OCI-LY7 (cell line): ENCODE measurements at regions not wholly inside any gene's neighbourhood (a gene's known extent, or its start where the extent isn't known, plus 50 kb on each side); places are given as distances from the start of the nearest gene placed in this dataset.
A peak's percentile ranks its signal among the peaks of the same experiment; 100 is the strongest.

Experiments used
- BruUV-seq: library from RNA; stranded (reverse); fragments of 400-500 nt; replicated peaks from 2 replicates; lab custom pipeline; 2021; lab: Mats Ljungman, UMichigan
- CTCF ChIA-PET: fragments of 300-600 bp; sonication (Branson Sonifier 250); formaldehyde crosslinking; loops from one replicate; lab custom pipeline; 2022; ENCODE audit warnings: antibody characterized with exemption; ENCODE audit not compliant: unreplicated experiment; lab: Charles Lee
- POLR2A ChIA-PET: fragments of 300-600 bp; sonication (Branson Sonifier 250); formaldehyde crosslinking; loops from one replicate; lab custom pipeline; 2022; ENCODE audit warnings: antibody characterized with exemption; lab: Charles Lee
- DNase-seq: peaks from one replicate; pipeline ENCODE4 v3.0.0-alpha.2; 2015; ENCODE audit warnings: low spot score
- H2AFZ ChIP-seq: fragments of 200-600 bp; sonication (generic), shearing (Covaris generic); 2 replicates; pipeline ENCODE4 v1.6.1; 2014; ENCODE audit warnings: mild to moderate bottlenecking, antibody characterized with exemption, low read length, moderate library complexity
- H3K27ac ChIP-seq: fragments of 200-600 bp; sonication (generic); 2 replicates; pipeline ENCODE4 v1.5.1; 2014; ENCODE audit warnings: mixed run types, low read depth, mild to moderate bottlenecking, moderate library complexity, low read length, inconsistent platforms; ENCODE audit not compliant: poor library complexity, severe bottlenecking
- H3K36me3 ChIP-seq: fragments of 200-600 bp; sonication (generic); 2 replicates; pipeline ENCODE4 v1.6.1; 2014; ENCODE audit warnings: mild to moderate bottlenecking, antibody characterized with exemption, low read length, moderate library complexity, mixed read lengths; ENCODE audit not compliant: insufficient read depth
- H3K4me1 ChIP-seq: fragments of 200-600 bp; sonication (generic); 2 replicates; pipeline ENCODE4 v1.5.1; 2014; ENCODE audit warnings: mild to moderate bottlenecking, low read length; ENCODE audit not compliant: insufficient read depth, poor library complexity, severe bottlenecking
- H3K4me2 ChIP-seq: fragments of 200-600 bp; sonication (generic); 2 replicates; pipeline ENCODE4 v1.6.1; 2014; ENCODE audit warnings: mild to moderate bottlenecking, low read length
- H3K4me3 ChIP-seq: fragments of 200-600 bp; sonication (generic); 2 replicates; pipeline ENCODE4 v1.5.1; 2014; ENCODE audit warnings: mild to moderate bottlenecking, low read depth, low read length; ENCODE audit not compliant: poor library complexity, severe bottlenecking
- H3K79me2 ChIP-seq: fragments of 200-600 bp; sonication (generic); 2 replicates; pipeline ENCODE4 v1.6.1; 2016; ENCODE audit warnings: low read depth, mild to moderate bottlenecking, low read length, moderate library complexity, mixed read lengths; ENCODE audit not compliant: insufficient read depth
- H3K9me2 ChIP-seq: fragments of 200-600 bp; sonication (generic); 2 replicates; pipeline ENCODE4 v1.6.1; 2016; ENCODE audit warnings: mild to moderate bottlenecking, low read length, mixed read lengths; ENCODE audit not compliant: insufficient read depth
- H3K9me3 ChIP-seq: fragments of 200-600 bp; sonication (generic); 2 replicates; pipeline ENCODE4 v1.6.1; 2014; ENCODE audit warnings: mild to moderate bottlenecking, mixed run types, low read length, mixed read lengths
- H4K20me1 ChIP-seq: fragments of 200-600 bp; sonication (generic); 2 replicates; pipeline ENCODE4 v1.6.1; 2014; ENCODE audit warnings: mild to moderate bottlenecking, antibody characterized with exemption, low read length, moderate library complexity, mixed read lengths; ENCODE audit not compliant: insufficient read depth
- CTCF ChIP-seq: fragments of 200-600 bp; sonication (generic); conservative IDR thresholded peaks from 2 replicates; pipeline ENCODE4 v1.5.1; 2014; ENCODE audit warnings: mild to moderate bottlenecking, antibody characterized with exemption, low read length, moderate library complexity, mixed read lengths
- EZH2phosphoT487 ChIP-seq: fragments of 200-600 bp; sonication (generic); IDR thresholded peaks from 2 replicates; pipeline ENCODE4 v1.6.1; 2018; ENCODE audit warnings: low read depth, borderline replicate concordance, mild to moderate bottlenecking, mixed run types, antibody characterized with exemption, low read length, moderate library complexity, mixed read lengths
- intact Hi-C: fragments of 100-400 bp; cut with micrococcal nuclease; formaldehyde crosslinking; loops from one replicate; pipeline ENCODE4 v1.10.0; 2022; ENCODE audit not compliant: unreplicated experiment

GRCh38 chr3:163916596-163917560 is 1161.4 kb downstream of the SI start:
- H3K4me1 ChIP-seq = no peaks in the 10 kb centered on the region
- H2AFZ ChIP-seq = no peak overlapping the region
- no peaks in the 10 kb centered on the region for H3K36me3 ChIP-seq
- H3K9me2 ChIP-seq = no peaks in the 10 kb centered on the region
- no peak overlapping the region for H3K4me2 ChIP-seq
- no peaks in the 10 kb centered on the region for H3K79me2 ChIP-seq
- intact Hi-C loops = loop anchor here (5.0 to 10.0 kb wide), 2 partner anchors 35 to 1268 kb away; no protein-coding TSS in a partner anchor
- no peak overlapping the region for H3K4me3 ChIP-seq
- no peaks in the 10 kb centered on the region for H3K9me3 ChIP-seq
- peak; percentile 33 for DNase-seq
- TF ChIP-seq EZH2phosphoT487 = no peak
- peak; percentile 74 for TF ChIP-seq CTCF
- no peaks in the 10 kb centered on the region for H4K20me1 ChIP-seq
- BruUV-seq = no TSS peak
- POLR2A ChIA-PET = no interaction called here
- CTCF ChIA-PET = no interaction called here
- no peak overlapping the region for H3K27ac ChIP-seq

- BruUV-seq = no TSS peak
- no peak for DNase-seq
- H3K9me2 ChIP-seq = no peaks in the 10 kb centered on the region
- ChIA-PET CTCF (no interaction called here), POLR2A (no interaction called here)
- H3K27ac ChIP-seq = no peak overlapping the region
- no peaks in the 10 kb centered on the region for H4K20me1 ChIP-seq
- no peak overlapping the region for H3K4me3 ChIP-seq
- H2AFZ ChIP-seq = no peak overlapping the region
- intact Hi-C loops = loop anchor here (5.0 to 10.0 kb wide), 2 partner anchors 37 to 1270 kb away; no protein-coding TSS in a partner anchor
- no peak for TF ChIP-seq CTCF
- TF ChIP-seq EZH2phosphoT487 = no peak
- no peaks in the 10 kb centered on the region for H3K9me3 ChIP-seq
- no peaks in the 10 kb centered on the region for H3K79me2 ChIP-seq
- no peaks in the 10 kb centered on the region for H3K36me3 ChIP-seq
- no peaks in the 10 kb centered on the region for H3K4me1 ChIP-seq
- H3K4me2 ChIP-seq = no peak overlapping the region
Observed at GRCh38 chr3:163915280-163915679, 1163.0 kb downstream of the SI start.

- no peak for DNase-seq
- ChIA-PET POLR2A (no interaction called here), CTCF (no interaction called here)
- H3K9me2 ChIP-seq = no peaks in the 10 kb centered on the region
- H3K4me1 ChIP-seq = no peaks in the 10 kb centered on the region
- H3K9me3 ChIP-seq = no peaks in the 10 kb centered on the region
- intact Hi-C loops = loop anchor here (10.0 kb wide), 1 partner anchor 1270 kb away; no protein-coding TSS in a partner anchor
- no peaks in the 10 kb centered on the region for H4K20me1 ChIP-seq
- H3K79me2 ChIP-seq = no peaks in the 10 kb centered on the region
- BruUV-seq = no TSS peak
- H2AFZ ChIP-seq = peak overlapping the region; percentile 9; the same call in 1 of the 2 replicates
- no peak overlapping the region for H3K27ac ChIP-seq
- H3K36me3 ChIP-seq = no peaks in the 10 kb centered on the region
- H3K4me3 ChIP-seq = no peak overlapping the region
- TF ChIP-seq CTCF = no peak
- no peak for TF ChIP-seq EZH2phosphoT487
- no peak overlapping the region for H3K4me2 ChIP-seq
Observed at GRCh38 chr3:163914567-163914966, 1163.7 kb downstream of the SI start.
